Esophagus squamous epithelium (tissue), 4 donors: ENCODE measurements at regions not wholly inside any gene's neighbourhood (a gene's known extent, or its start where the extent isn't known, plus 50 kb on each side); places are given as distances from the start of the nearest gene placed in this dataset.

Source experiments
- CTCF ChIP-seq, 6 experiments: fragments of 450-650 bp in 4 of 6; fragments of 200-600 bp in 2 of 6; sonication (generic) in 2 of 6; IDR thresholded peaks; one replicate each; pipeline ENCODE4 v1.5.1; 2016 to 2019; ENCODE audit warnings: antibody characterized with exemption in 6 of 6, mild to moderate bottlenecking in 4 of 6, moderate library complexity in 4 of 6
- POLR2A ChIP-seq, 4 donors: fragments of 450-650 bp; IDR thresholded peaks; one replicate each; pipeline ENCODE4 v1.6.1; 2017; ENCODE audit warnings: antibody characterized with exemption in 4 of 4, mild to moderate bottlenecking in 4 of 4, moderate library complexity in 3 of 4

GRCh38 chr15:60086681-60087429, 82.7 kb downstream of the FOXB1 start:
- no peak for TF ChIP-seq CTCF (IDR thresholded peaks at IDR 0.05)
- TF ChIP-seq POLR2A (IDR thresholded peaks at IDR 0.05): no peak
